ENCODE measurements at regions not wholly inside any gene's neighbourhood (a gene's known extent, or its start where the extent isn't known, plus 50 kb on each side); places are given as distances from the start of the nearest gene placed in this dataset.
"Not testable (repeated sequence)": the region's sequence is repeated elsewhere in the genome, so short reads cannot be mapped to it uniquely, and the experiment has no call there.

DNA sequence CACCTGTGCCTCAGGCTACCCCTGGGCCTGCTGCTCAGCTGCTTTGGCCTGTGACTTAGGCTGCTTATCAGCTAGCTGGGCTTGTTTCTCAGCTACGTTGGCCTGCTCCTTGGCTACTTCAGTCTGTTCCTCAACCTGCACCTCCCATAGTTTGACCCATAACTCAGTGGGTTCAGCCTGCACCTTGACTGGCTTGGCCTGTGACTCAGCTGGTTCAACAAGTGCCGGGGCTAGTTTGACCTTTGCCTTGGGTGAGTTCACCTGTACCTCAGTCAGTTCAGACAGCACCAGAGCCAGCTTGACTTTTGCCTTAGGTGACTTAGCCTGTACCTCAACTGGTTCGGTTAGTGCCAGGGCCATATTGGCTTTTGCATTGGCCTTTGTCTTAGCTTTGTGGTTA lies 171.2 kb downstream of the MSN start:
- Mint-ChIP-seq H3K27ac (no peak overlapping the region), H3K36me3 (ENCODE audit: low read depth) (peaks cover 3% of the 10 kb centered on the region), H3K9me3 (peaks cover 2% of the 10 kb centered on the region), H3K4me1 (peaks cover 4% of the 10 kb centered on the region), H3K27me3 (no peaks in the 10 kb centered on the region), H3K4me3 (no peak overlapping the region)
- DNase-seq: no peak
- ChIA-PET POLR2A (no interaction called here), CTCF (no interaction called here)

DNA sequence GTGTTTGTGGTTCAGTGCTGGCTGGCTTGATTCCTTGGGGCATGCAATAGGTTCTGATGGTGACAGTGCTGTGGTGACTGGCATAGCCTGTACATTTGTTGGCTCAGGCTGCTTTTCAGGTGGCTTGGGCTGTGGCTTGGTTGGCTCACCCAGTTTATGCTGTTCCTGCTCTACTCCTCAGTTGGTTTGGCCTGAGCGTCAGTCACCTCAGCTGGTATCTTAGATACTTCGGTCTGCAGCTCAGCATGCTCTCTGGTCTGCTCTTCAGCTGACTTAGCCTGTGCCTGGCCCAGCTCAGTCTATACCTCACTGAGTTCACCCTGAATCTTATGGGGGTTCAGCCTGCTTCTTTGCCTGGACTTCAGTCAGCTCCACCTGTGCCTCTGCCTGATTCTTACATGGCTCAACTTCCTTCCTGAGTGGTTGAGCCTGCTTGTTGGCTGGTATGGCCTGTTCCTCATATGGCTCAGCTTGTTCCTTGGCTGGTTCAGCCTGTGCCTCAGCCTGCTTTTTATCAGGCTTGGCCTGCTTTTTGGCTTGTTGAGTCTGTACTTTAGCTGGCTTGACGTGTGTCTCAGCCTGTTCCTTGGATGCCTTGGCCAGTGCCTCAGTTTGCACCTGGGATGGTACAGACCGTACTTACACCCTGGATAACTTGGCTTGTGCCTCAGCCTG lies 170.6 kb downstream of the MSN start:
- H3K27ac Mint-ChIP-seq: no peak overlapping the region
- CTCF ChIA-PET: no interaction called here
- peaks cover 4% of the 10 kb centered on the region for H3K4me1 Mint-ChIP-seq

DNA sequence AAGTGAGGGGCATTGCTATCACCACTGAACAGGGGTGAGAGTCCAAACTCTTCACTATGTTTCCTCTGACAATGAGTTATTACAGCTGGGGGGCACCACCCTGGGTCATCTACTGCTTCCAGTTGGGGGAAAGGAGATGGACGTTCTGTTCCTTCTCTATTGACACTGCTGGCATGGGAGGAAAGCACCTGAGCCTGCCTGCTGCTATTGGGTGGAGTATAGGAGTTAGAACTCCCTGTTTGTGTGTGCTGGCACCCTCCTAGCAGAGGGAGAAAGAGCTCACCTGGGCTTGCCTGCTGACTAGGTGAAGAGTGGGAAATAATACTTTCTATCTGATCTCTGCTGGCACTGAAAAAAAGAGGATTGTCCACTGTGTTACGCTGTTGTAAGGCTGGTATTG lies 163.8 kb downstream of the MSN start:
- Mint-ChIP-seq H3K36me3 (ENCODE audit: low read depth) (no peaks in the 10 kb centered on the region), H3K27me3 (no peaks in the 10 kb centered on the region), H3K9me3 (no peaks in the 10 kb centered on the region), H3K4me1 (no peaks in the 10 kb centered on the region), H3K4me3 (no peak overlapping the region), H3K27ac (no peak overlapping the region)
- DNase-seq: no peak
- ChIA-PET CTCF (no interaction called here), POLR2A (no interaction called here)

More for the DNA sequence above, 170.6 kb downstream of the MSN start:
- POLR2A ChIA-PET: no interaction called here
- peaks cover 2% of the 10 kb centered on the region for H3K9me3 Mint-ChIP-seq
- H3K27me3 Mint-ChIP-seq: no peaks in the 10 kb centered on the region
- no peak overlapping the region for H3K4me3 Mint-ChIP-seq
- DNase-seq: no peak
- peaks cover 3% of the 10 kb centered on the region for H3K36me3 Mint-ChIP-seq (ENCODE audit: low read depth)

- peaks cover 4% of the 10 kb centered on the region for H3K9me3 Mint-ChIP-seq
- CTCF ChIA-PET: no interaction called here
- POLR2A ChIA-PET: no interaction called here
Measured at GRCh38 chrX:65828599-65828998, 161.1 kb downstream of the MSN start.

GRCh38 chrX:65825226-65825625 lies 157.8 kb downstream of the MSN start:
- H3K27ac Mint-ChIP-seq; H3K4me3 Mint-ChIP-seq; H3K27me3 Mint-ChIP-seq; CTCF ChIA-PET; POLR2A ChIA-PET; H3K9me3 Mint-ChIP-seq; DNase-seq; H3K36me3 Mint-ChIP-seq (ENCODE audit: low read depth): not testable (repeated sequence)
- peaks cover 12% of the 10 kb centered on the region for H3K4me1 Mint-ChIP-seq

More at GRCh38 chrX:65828599-65828998, 161.1 kb downstream of the MSN start:
- Mint-ChIP-seq H3K4me1 (no peaks in the 10 kb centered on the region), H3K4me3 (no peak overlapping the region), H3K36me3 (ENCODE audit: low read depth) (no peaks in the 10 kb centered on the region), H3K27ac (no peak overlapping the region), H3K27me3 (no peaks in the 10 kb centered on the region)
- DNase-seq: no peak

DNA sequence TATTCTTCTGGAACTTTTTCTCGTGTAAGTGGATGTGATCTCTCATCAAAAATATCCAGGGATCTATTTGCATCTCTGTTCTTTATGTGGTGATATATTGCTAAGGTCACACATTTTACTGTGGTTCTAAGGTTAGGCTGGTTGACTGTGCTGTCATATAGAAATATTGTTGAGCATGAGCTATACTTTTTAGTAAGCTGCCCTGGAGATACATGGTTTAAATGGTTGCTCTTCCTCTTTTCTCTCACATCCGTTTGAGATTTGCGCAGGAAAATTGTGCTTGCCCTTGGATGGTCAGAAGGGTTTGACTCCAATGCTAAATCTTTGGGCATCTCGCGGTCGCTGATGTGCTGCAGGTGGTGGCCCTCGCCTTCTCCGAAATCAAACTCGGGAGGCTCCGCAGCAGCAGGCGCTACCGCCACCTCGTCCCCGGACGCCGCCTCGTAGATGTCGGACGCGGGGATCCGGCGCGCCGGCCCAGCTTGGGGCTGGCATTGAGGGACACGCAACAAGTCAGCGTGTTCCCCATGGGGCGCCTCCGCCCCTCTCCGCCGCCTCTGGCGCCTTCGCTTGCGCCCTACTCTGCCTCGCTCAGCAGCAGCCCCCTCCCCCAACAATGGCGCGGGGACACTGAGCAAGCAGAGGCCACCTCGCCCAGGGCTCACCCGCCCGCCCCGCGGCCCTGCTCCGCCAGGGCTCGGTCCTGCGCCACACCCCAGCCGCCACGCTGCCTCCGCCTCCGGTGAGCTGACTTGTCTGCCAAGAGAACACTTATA lies 154.5 kb downstream of the MSN start:
- Mint-ChIP-seq H3K9me3 (peaks cover 8% of the 10 kb centered on the region), H3K36me3 (ENCODE audit: low read depth) (peaks cover 6% of the 10 kb centered on the region), H3K4me3 (peak overlapping the region; percentile 59), H3K4me1 (peaks cover 12% of the 10 kb centered on the region), H3K27me3 (no peaks in the 10 kb centered on the region), H3K27ac (no peak overlapping the region)
- peak; percentile 36 for DNase-seq
- ChIA-PET CTCF (no interaction called here), POLR2A (interaction anchor here (1.2 kb wide), 1 partner anchor 40 kb away, joined by 3 read pairs; no protein-coding TSS in a partner anchor)

DNA sequence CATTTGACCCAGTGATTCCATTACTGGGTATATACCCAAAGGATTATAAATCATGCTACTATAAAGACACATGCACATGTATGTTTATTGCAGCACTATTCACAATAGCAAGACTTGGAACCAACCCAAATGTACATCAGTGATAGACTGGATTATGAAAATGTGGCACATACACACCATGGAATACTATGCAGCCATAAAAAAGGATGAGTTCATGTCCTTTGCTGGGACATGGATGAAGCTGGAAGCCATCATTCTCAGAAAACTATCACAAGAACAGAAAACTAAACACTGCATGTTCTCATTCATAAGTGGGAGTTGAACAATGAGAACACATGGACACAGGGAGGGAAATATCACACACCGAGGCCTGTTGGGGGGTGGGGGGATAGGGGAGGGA lies 152.5 kb downstream of the MSN start:
- H3K4me3 Mint-ChIP-seq; H3K27ac Mint-ChIP-seq; DNase-seq; POLR2A ChIA-PET; CTCF ChIA-PET; H3K27me3 Mint-ChIP-seq; H3K36me3 Mint-ChIP-seq (ENCODE audit: low read depth); H3K9me3 Mint-ChIP-seq: not testable (repeated sequence)
- peaks cover 12% of the 10 kb centered on the region for H3K4me1 Mint-ChIP-seq

DNA sequence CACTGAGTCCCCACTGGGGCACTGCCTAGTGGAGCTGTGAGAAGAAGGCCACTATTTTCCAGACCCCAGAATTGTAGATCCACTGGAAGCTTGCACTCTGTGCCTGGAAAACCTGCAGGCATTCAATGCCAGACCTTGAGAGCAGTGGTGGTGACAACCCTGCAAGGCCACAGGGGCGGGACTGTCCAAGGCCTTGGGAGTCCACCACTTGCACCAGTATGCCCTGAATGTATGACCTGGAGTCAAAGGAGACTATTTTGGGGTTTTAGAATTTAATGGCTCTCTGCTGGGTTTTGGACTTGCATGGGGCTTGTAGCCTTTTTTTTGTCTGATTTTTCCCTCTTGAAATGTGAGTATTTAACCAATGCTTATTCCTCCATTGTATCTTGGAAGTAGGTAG lies 145.8 kb downstream of the MSN start:
- no peak overlapping the region for H3K4me3 Mint-ChIP-seq
- peaks cover 7% of the 10 kb centered on the region for H3K9me3 Mint-ChIP-seq
- no peak overlapping the region for H3K27ac Mint-ChIP-seq
- CTCF ChIA-PET: no interaction called here
- peaks cover 13% of the 10 kb centered on the region for H3K36me3 Mint-ChIP-seq (ENCODE audit: low read depth)
- H3K27me3 Mint-ChIP-seq: no peaks in the 10 kb centered on the region
- no peak for DNase-seq
- POLR2A ChIA-PET: no interaction called here
- H3K4me1 Mint-ChIP-seq: no peaks in the 10 kb centered on the region

GRCh38 chrX:65811558-65812228 lies 144.2 kb downstream of the MSN start:
- Mint-ChIP-seq H3K36me3 (ENCODE audit: low read depth) (peaks cover 13% of the 10 kb centered on the region), H3K9me3 (peaks cover 7% of the 10 kb centered on the region), H3K27ac (no peak overlapping the region), H3K4me3 (no peak overlapping the region), H3K27me3 (no peaks in the 10 kb centered on the region), H3K4me1 (no peaks in the 10 kb centered on the region)
- POLR2A ChIA-PET: no interaction called here
- DNase-seq: no peak
- CTCF ChIA-PET: no interaction called here

All from activated CD4-positive, alpha-beta memory T cell treated with anti-CD3 and anti-CD28 coated beads, Interleukin-2, amount 10 ng/mL, durations not matched to agents 7 days and 5 days (primary cell).